GM19023 (cell line): ENCODE measurements at regions not wholly inside any gene's neighbourhood (a gene's known extent, or its start where the extent isn't known, plus 50 kb on each side); places are given as distances from the start of the nearest gene placed in this dataset.
"Not testable (repeated sequence)": the region's sequence is repeated elsewhere in the genome, so short reads cannot be mapped to it uniquely, and the experiment has no call there.

Source experiments
- ATAC-seq: cut with Tn5 transposase; IDR thresholded peaks from one replicate; pipeline ENCODE4 v1.9.1; 2021; ENCODE audit warnings: mild to moderate bottlenecking, moderate library complexity; ENCODE audit not compliant: unreplicated experiment

DNA sequence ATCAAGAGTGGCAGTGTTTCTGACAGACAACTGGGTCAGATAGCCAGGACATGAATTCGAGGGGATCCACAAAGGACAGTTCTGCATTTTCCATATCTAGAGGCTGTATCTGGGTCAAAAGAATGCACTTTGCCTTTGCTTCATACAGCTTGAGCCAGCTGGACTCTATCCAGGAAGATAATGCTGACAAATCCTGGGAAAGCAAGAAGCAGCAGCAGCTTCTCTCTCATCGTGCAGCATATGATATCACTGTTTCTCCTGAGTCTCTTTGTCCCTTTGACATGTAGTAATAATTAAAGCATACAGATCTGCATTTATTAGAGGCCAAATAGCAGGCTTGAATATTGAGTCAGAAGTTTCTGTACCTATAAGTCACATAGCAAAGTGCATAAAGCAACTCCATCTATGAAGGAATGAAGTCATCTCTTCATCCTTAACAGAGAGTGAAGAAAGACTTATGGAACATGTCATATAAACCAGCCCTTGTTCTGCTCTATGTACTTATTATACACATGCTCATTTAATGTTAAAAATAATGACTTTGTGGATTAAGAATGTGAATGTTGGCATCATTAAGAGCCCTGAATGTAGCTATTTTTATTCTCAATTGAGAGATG, 236.8 kb upstream of the GBE1 start:
- ATAC-seq, result no peak

DNA sequence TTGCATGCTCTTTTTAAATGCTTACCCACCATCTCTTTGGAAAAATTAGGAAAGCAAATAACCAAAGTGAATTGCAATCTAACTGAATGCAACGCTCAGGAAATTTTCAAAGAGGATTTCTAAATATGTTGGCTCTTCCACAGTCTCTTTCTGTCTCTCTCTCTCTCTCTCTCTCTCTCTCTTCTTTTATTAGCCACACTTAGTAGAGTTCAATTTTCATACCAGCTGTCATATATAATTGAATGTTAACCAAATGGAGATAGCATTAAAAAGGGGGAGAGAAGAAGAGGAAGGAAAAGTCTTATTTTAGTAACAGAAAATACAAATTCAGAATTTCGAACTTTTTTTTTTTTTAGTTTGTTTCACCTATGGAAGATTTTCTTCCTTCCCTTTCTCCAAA, 235.9 kb upstream of the GBE1 start:
- no peak for ATAC-seq

DNA sequence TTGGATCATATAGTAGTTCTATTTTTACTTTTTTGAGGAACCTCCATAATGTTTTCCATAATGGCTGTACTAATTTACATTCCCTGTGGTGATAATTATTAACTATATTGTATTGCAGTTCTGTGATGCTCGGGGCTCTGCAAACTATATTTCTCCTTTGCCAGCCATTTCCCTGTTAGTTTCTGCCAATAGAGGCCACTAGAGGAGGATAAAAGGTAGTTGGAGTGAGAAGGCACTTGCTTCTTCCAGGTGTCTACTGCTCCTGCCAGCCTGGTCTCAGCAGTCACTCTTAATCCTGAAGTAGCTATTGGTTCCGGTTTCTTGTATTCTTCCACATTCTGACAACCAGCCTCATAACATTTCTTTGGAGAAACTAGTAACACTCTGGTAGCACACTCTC, 233.9 kb upstream of the GBE1 start:
- no peak for ATAC-seq

DNA sequence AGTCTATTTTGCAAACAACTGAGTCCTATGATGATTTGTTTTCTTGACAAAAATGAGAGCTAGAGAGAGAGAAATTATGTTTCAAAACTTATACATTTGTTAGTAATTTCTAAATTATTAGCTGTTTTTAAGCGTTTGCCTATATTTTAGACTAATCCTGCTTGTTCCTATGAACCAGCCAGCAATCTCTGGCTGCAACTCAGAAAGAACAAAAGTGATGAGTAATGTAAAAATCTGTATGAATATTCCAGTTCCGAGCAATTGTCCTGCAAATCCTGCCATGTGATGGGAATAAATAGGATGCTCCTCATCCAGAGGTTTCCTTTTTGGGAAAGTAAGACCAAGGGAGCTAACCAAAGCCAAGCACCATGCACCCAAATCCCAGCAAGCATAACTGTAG, 228.3 kb upstream of the GBE1 start:
- ATAC-seq, result no peak

DNA sequence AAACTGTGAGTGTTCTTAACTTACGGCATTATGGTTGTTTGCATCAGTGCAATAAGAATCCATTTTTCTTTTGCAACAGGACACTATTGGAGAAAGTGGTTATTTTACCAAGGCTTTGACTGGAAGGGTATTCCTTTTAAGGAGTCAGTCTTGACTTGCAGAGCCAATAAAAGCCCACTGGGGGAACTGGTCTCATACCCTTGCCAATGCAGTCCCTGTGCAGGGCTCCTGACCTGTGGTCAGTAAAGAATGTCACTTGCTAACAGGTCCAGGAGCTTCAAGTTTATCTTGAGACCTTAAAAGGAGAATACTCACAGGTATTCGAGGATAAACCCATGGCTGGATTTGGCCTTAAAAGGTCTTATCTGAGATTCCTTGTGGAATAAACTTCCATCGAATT, 227.8 kb upstream of the GBE1 start:
- ATAC-seq, result no peak

DNA sequence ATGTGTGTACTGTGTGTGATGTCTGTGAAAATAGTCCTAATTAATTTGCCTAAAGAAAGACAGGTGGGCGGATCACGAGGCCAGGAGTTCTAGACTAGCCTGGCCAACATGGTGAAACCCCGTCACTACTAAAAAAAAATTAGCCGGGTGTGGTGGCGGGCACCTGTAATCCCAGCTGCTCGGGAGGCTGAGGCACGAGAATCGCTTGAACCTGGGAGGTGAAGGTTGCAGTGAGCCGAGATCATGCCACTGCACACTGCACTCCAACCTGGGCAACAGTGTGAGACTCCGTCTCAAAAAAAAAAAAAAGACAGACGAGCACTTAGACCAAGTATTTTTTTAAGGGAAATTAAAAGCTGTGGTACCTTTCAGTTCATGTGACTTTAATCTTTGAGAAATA, 226.0 kb upstream of the GBE1 start:
- ATAC-seq, result not testable (repeated sequence)

DNA sequence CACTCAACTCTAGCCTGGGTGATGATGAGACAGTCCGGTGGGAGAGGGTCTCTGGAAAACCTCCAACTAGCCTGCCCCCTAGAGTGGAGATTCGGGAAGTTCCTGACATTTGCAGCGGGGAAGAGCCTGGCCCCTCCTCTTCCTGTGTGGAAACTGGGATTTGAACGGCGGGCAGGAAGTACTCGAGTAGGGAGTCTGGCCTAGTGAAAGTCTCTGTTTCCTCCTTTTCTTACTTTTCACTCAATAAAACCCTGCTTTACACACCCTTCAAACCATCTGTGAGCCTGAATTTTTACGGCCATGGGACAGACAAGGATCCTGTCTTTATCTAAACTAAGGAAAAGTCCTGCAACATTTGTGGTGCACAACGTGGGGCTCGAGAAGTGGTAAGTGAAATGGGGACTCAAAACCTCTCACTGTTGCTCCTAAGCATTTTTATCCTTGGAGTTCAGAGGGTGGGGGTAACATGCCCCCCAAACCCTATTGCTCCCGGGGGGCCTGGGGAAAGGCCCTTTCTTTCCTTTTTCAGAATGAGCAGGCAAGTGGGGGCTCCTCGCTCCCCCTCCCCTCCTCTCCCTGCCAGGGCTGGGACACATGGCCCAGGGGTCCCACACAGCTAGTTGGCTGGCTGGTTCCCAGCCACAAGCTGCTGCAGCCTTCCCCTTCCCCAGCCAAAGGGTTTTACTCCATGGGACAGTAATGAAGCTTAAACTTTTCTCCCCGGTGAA, 224.7 kb upstream of the GBE1 start:
- ATAC-seq, result no peak

DNA sequence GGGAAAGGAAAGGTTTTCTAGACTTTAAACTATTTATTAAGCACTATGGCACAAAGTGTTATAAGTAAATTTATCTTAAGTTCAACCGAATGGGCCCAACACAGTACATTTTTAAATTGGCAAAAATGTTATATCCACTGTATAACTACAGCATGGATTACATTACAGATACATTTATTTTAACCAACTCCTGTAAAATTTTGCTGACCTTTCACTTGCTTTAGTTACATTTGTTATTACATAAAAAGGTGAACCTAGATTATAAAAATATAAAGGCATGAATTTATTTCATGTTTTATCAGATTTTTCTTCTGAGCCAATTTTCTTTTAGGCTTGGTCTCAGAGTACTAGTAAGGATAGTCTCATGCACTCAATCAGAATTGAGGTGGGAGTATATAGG, 221.9 kb upstream of the GBE1 start:
- no peak for ATAC-seq

- ATAC-seq, result no peak
These were observed 219.4 kb upstream of the GBE1 start for GRCh38 chr3:81980596-81981494.

GRCh38 chr3:81974751-81975150, 213.3 kb upstream of the GBE1 start:
- no peak for ATAC-seq

DNA sequence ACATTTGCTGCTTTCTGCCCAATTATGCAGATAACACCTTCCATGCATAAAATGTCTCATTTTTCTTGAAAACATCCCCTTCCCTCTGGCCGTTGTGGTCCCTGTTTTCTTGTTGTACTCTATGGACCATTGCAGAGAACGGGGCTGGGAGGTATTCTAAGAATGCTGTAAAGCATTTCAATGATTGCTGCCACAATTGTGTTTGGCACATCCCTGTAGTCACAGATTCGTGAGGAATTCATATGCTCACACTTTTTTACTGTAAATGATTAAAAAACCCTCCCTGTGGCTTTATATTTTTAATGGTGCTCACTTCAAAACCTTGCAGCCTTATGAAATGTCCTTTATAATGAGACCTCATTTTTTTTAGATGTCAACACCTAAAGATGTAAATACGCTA, 207.2 kb upstream of the GBE1 start:
- no peak for ATAC-seq

- no peak for ATAC-seq
These were observed 205.9 kb upstream of the GBE1 start for GRCh38 chr3:81967393-81967792.

- no peak for ATAC-seq
These were observed 204.3 kb upstream of the GBE1 start for GRCh38 chr3:81965696-81966095.

DNA sequence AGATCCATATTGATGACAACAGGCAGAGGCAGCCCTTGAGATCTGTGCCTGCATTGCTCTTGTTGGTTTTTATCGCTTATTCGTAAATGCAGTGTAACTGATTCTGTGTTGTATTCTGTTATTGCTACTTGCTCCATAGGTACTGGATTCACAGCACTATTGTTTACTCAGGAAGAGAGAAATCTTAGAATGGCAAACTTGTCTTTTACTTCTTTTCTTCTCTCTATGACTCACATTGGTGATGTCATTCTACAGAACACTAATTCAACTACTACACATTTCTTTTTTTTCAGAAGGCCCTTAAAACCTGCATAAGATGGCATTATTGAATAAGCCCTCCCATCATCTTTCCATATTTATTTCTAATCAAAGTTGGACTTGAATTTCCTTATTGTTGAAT, 201.0 kb upstream of the GBE1 start:
- no peak for ATAC-seq

- no peak for ATAC-seq
These were observed 197.7 kb upstream of the GBE1 start for GRCh38 chr3:81958972-81959640.

DNA sequence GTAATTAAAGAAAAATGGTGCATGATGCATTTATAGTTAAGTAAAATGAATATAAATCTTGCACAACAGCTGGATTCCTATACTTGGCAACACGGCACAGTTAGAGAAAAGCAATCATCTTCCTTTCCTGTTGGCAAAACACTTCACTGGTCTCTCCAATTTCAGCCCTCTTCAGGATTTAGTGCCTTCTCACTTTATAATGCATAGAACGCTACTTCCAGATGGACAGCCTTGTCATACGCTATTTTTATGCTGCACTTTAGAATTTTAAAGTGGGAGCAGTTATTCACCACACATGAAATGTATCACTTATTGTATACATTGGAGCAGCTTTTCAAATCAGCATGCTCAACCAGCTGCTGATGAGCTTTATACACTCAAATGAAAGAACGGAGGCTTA, 194.4 kb upstream of the GBE1 start:
- no peak for ATAC-seq

- no peak for ATAC-seq
These were observed 191.7 kb upstream of the GBE1 start for GRCh38 chr3:81953111-81953510.

- ATAC-seq, result no peak
These were observed 190.7 kb upstream of the GBE1 start for GRCh38 chr3:81952141-81952540.

GRCh38 chr3:81951636-81952035, 190.2 kb upstream of the GBE1 start:
- no peak for ATAC-seq

DNA sequence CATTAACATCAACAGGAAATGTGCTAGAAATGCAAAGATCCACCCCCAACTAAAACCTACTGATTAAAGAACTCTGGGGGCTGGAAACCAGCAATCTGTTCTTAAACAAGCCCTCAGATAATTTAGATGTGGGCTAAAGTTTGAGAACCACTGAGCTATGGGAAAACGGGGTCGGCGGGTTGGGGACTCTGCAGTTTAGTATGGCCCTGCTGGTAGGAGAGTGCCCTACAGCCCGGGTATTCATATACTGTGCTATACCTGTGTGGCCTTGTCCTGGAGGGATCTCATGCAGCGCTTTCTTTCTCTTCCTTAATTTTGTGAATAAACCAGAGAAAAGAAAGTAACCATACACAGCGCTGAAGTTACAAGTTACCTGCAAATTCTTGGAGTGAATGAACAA, 189.7 kb upstream of the GBE1 start:
- no peak for ATAC-seq

GRCh38 chr3:81947359-81947758, 185.9 kb upstream of the GBE1 start:
- ATAC-seq, result no peak
